Chondrocyte (in vitro differentiated cells): ENCODE measurements at regions not wholly inside any gene's neighbourhood (a gene's known extent, or its start where the extent isn't known, plus 50 kb on each side); places are given as distances from the start of the nearest gene placed in this dataset.

Source experiments
- DNase-seq: peaks from one replicate; pipeline ENCODE4 v3.0.0; 2021; ENCODE audit warnings: mixed read lengths, low spot score
- H3K27ac Mint-ChIP-seq: one replicate; pipeline ENCODE4 v1.8.0; 2021; ENCODE audit warnings: mild to moderate bottlenecking, moderate library complexity, mixed read lengths; ENCODE audit not compliant: unreplicated experiment
- H3K27me3 Mint-ChIP-seq: 2 replicates; pipeline ENCODE4 v1.8.0; 2021; ENCODE audit warnings: low read depth, mixed read lengths
- H3K36me3 Mint-ChIP-seq: 2 replicates; pipeline ENCODE4 v1.8.0; 2021; ENCODE audit warnings: low read depth, mixed read lengths
- H3K4me1 Mint-ChIP-seq: 2 replicates; pipeline ENCODE4 v1.8.0; 2021; ENCODE audit warnings: low read depth, mild to moderate bottlenecking, mixed read lengths
- H3K4me3 Mint-ChIP-seq: one replicate; pipeline ENCODE4 v1.8.0; 2021; ENCODE audit warnings: mild to moderate bottlenecking, moderate library complexity, mixed read lengths; ENCODE audit not compliant: unreplicated experiment
- H3K9me3 Mint-ChIP-seq: 2 replicates; pipeline ENCODE4 v1.8.0; 2021; ENCODE audit warnings: low read depth, mixed read lengths
- TF ChIP-seq, protein P1 (sequence below): fragments of 200-600 bp; sonication (generic); IDR thresholded peaks from 2 replicates; pipeline ENCODE4 v1.5.0; 2021; ENCODE audit warnings: antibody characterized with exemption, mild to moderate bottlenecking, moderate library complexity

DNA sequence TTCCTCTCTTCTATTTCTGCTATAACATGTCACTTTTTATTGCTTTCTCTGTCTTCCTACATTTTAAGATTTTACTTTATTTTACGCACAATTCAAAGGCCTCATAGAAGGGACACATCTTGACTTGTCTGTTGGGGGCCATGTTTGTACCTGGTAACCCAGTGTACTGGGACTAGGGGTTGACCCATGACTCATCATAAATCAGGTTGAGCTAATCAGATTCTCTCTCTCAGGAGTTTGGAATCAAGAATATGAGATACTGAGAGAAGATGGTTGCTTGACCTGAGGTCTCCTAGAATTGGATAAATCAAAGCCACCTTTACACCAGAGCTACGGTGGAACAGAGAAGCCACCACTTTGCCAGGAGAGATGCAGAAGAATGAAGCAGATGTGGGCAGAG is 153.0 kb downstream of the UXS1 start:
- Mint-ChIP-seq H3K4me1 (no peaks in the 10 kb centered on the region), H3K9me3 (no peaks in the 10 kb centered on the region), H3K36me3 (peaks cover 2% of the 10 kb centered on the region), H3K27ac (no peak overlapping the region), H3K4me3 (no peak overlapping the region), H3K27me3 (peaks cover 7% of the 10 kb centered on the region)
- TF ChIP-seq, protein P1, sequence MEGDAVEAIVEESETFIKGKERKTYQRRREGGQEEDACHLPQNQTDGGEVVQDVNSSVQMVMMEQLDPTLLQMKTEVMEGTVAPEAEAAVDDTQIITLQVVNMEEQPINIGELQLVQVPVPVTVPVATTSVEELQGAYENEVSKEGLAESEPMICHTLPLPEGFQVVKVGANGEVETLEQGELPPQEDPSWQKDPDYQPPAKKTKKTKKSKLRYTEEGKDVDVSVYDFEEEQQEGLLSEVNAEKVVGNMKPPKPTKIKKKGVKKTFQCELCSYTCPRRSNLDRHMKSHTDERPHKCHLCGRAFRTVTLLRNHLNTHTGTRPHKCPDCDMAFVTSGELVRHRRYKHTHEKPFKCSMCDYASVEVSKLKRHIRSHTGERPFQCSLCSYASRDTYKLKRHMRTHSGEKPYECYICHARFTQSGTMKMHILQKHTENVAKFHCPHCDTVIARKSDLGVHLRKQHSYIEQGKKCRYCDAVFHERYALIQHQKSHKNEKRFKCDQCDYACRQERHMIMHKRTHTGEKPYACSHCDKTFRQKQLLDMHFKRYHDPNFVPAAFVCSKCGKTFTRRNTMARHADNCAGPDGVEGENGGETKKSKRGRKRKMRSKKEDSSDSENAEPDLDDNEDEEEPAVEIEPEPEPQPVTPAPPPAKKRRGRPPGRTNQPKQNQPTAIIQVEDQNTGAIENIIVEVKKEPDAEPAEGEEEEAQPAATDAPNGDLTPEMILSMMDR = no peak
- DNase-seq = no peak

DNA sequence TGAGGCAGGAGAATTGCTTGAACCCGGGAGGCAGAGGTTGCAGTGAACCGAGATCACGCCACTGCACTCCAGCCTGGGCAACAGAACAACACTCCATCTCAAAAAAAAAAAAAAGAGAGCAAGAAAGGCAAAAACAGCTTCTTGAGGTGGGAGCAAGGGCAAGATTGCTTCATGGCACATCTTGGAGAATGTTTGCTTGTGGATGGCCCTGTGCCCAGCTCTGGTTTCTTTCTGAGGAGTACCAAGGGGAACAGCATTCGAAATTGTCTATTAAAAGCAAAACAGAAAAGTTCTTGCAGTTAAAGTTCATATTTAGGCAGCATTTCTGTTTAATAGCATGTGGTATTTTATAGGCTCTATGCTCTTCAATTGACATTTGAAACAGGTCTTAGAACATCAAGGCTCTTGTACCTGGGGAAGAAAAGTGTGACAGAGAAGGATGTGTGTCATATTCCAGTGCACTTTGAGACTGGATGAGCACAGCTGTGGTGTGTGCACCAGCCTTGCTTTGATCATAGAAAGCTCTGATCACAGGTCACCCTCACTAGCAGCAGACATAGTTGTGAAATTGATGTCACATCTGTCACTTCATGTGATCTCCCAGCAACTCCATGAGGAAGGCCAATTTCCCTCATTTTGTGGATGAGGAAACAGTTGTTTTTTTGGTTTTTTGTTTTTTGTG is 154.3 kb downstream of the UXS1 start:
- H3K36me3 Mint-ChIP-seq = peaks cover 2% of the 10 kb centered on the region
- no peak for DNase-seq
- H3K27ac Mint-ChIP-seq = no peak overlapping the region
- H3K27me3 Mint-ChIP-seq = peaks cover 7% of the 10 kb centered on the region
- H3K9me3 Mint-ChIP-seq = no peaks in the 10 kb centered on the region
- H3K4me1 Mint-ChIP-seq = peaks cover 7% of the 10 kb centered on the region
- no peak overlapping the region for H3K4me3 Mint-ChIP-seq
- TF ChIP-seq, protein P1 = no peak

DNA sequence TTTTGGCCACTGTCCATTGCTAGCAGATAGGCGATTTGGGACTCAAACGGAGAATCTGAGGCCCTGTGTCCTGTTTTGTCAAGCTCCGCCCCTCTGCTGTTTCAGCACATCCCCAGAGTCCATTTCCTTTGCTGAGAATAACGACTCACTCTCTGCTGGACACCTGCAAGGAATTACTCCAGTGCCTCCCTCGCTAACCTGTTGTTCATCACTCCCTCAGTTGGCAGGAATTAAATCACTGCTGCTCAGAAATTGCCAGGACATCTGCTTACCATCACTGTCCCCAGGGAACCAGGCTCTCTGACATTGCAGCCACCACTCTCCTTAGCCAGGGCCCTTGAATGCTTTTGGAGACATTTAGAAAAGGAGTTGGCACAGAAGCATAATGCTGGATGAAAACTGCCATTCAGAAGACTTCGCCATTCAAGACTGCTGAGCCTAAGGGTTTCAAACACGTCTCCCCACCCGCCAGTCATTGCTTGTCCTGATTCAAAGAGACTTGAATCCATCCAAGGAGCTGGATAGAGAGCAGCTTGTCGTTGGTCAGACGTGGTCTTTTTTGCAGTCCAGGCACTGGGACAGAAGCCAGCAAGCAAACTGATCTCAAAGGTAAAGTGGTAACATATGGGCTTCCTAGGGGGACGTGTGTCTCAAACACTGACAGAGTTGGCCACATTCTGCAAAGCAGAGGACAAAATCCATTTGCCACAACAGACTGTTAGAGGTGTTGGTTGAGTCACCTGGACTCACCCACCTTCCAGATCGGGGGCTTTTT is 155.3 kb downstream of the UXS1 start:
- Mint-ChIP-seq H3K4me1 (peaks cover 7% of the 10 kb centered on the region), H3K27ac (no peak overlapping the region), H3K36me3 (peaks cover 2% of the 10 kb centered on the region), H3K27me3 (peaks cover 7% of the 10 kb centered on the region), H3K9me3 (no peaks in the 10 kb centered on the region), H3K4me3 (no peak overlapping the region)
- DNase-seq = no peak
- TF ChIP-seq, protein P1 = no peak

DNA sequence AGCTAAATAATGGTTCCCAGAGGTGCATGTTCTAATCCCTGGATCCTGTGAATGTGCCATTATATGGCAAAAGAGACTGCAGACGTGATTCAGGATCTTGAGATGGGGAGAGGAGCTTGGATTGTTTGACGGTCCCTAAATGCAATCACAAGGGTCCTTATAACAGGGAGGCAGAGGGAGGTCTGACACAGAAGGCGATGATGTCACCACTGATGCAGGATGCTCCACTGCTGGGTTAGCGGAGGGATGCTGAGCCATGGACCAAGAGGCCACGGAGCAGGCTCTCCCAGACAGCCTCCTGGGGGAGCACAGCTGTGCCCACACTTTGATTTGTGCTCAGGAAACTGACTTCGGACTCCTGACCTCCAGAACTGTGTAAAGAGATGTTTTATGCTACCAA is 156.2 kb downstream of the UXS1 start:
- TF ChIP-seq, protein P1 = no peak
- Mint-ChIP-seq H3K36me3 (peaks cover 2% of the 10 kb centered on the region), H3K27ac (no peak overlapping the region), H3K9me3 (peaks cover 4% of the 10 kb centered on the region), H3K4me3 (no peak overlapping the region), H3K27me3 (peaks cover 7% of the 10 kb centered on the region), H3K4me1 (peaks cover 7% of the 10 kb centered on the region)
- no peak for DNase-seq

DNA sequence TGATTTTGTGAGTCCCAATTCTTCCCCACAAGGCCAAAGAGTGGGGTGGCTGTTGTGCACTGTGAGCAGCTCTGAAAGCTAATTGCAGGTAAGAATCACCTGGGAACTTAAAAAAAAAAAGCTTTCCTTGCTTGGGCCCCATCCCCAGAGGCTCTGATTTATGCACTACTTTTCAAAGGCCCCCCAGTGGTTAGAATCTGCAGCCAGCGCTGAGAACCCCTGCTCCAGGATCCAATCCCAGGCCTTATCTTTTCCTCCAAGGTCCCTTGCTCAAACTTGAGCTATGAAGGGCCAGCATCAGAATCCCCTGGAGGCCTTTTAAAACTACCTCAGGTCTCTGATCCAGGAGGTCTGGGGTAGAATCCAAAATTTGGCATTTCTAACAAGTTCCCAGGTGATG is 156.8 kb downstream of the UXS1 start:
- DNase-seq = no peak
- Mint-ChIP-seq H3K36me3 (peaks cover 2% of the 10 kb centered on the region), H3K4me3 (no peak overlapping the region), H3K27me3 (peaks cover 7% of the 10 kb centered on the region), H3K9me3 (peaks cover 6% of the 10 kb centered on the region), H3K4me1 (peaks cover 7% of the 10 kb centered on the region), H3K27ac (no peak overlapping the region)
- TF ChIP-seq, protein P1 = no peak
